ENCODE measurements at regions not wholly inside any gene's neighbourhood (a gene's known extent, or its start where the extent isn't known, plus 50 kb on each side); places are given as distances from the start of the nearest gene placed in this dataset.

DNA sequence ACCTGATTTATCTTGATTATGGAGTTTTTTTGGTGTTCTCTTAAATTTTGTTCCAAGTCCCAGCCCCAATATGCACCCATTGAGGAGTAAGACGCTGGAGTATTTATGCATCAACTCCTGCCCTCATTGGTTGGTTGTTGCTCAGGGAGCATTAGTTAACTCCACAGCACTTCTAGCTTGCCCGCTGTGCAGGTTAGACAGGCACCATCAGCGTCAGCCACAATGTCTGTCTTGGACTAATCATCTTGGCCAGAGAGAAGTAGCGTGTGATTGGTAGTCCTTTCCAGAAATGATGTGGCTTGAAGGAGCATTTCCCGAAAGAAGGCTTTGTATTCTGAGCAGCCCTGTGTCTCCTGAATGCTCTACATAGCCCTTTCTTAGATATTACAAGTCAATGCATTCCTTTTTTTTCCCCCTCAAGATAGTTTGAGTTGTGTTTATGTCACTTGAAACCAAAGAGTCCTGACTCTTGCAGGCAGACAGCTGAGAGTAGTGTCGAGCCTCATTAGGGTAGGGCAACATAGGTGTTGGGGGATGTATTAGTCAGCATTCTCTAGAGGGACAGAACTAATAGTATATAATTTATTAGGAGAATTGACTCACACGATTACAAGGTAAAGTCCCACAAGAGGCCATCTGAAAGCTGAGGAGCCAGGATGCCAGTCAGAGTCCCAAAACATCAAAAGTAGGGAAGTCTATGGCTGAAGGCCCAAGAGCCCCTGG is 94.6 kb upstream of the RCN1 start:
- no peak overlapping the region for H3K27ac ChIP-seq (ENCODE audit: low read depth, low read length)
- Mint-ChIP-seq H3K27me3 (peaks cover 3 to 19% of the 10 kb centered on the region in 2 donors), H3K36me3 (no peaks in the 10 kb centered on the region), H3K4me1 (peaks cover 19 to 24% (median 20%) of the 10 kb centered on the region in 3 donors), H3K4me3 (peak overlapping the region in 3 of 7 donors; percentile 78 to 84 (median 83)), H3K27ac (peak overlapping the region in 5 of 8 donors; percentile 16 to 94 (median 77)), H3K9me3 (no peaks in the 10 kb centered on the region)
- H3K4me3 ChIP-seq (ENCODE audit: low read length) = no peak overlapping the region
- no peaks in the 10 kb centered on the region for H3K36me3 ChIP-seq (ENCODE audit: insufficient read depth, low read length)
- CTCF ChIA-PET = no interaction called here
- H3K27me3 ChIP-seq (ENCODE audit: insufficient read depth, low read length, poor library complexity, severe bottlenecking) = no peaks in the 10 kb centered on the region
- peaks cover 14% of the 10 kb centered on the region for H3K4me1 ChIP-seq (ENCODE audit: insufficient read depth, low read length)
- no peaks in the 10 kb centered on the region for H3K9me3 ChIP-seq (ENCODE audit: low read length)
- POLR2A ChIA-PET = no interaction called here
- no peak for DNase-seq

DNA sequence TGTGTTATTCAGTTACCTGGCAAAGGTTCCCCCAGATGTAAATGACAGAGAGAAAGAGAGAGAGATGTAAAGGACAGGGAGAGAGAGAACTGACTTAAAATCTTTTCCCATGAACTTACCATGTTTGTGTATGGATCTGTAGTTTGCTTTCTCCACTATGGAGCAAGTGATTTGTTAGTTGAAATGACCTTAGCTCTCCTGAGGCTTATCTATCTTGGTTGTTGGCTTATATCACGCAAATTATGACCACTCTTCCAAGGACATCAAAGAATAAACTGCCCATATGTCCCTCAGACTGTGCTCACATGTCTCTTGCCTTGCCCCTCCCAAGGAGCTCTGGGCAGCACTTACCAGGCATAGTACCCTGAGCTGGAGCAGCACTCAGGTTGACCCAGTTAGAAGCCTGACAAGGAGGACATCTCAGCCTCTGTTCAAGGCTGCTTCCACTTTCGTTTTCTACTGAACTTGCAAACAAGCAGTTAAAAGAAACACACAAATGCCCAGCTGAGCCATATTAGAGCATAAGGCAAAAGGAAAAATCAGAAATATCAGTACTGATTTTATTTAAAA is 95.3 kb upstream of the RCN1 start:
- Histone ChIP-seq H3K36me3 (ENCODE audit: insufficient read depth, low read length) (no peaks in the 10 kb centered on the region), H3K27me3 (ENCODE audit: insufficient read depth, low read length, poor library complexity, severe bottlenecking) (no peaks in the 10 kb centered on the region), H3K4me3 (ENCODE audit: low read length) (peak overlapping the region; percentile 28), H3K9me3 (ENCODE audit: low read length) (no peaks in the 10 kb centered on the region), H3K4me1 (ENCODE audit: insufficient read depth, low read length) (peaks cover 14% of the 10 kb centered on the region), H3K27ac (ENCODE audit: low read depth, low read length) (no peak overlapping the region)
- H3K27me3 Mint-ChIP-seq = peaks cover 3 to 18% of the 10 kb centered on the region in 2 donors
- ChIA-PET CTCF (no interaction called here), POLR2A (no interaction called here)
- peak in 1 of 5 donors; percentile 12 for DNase-seq
- H3K36me3 Mint-ChIP-seq = no peaks in the 10 kb centered on the region
- H3K4me1 Mint-ChIP-seq = peaks cover 19 to 24% (median 20%) of the 10 kb centered on the region in 3 donors
- H3K4me3 Mint-ChIP-seq = peak overlapping the region; percentile 11 to 84 (median 78)
- no peaks in the 10 kb centered on the region for H3K9me3 Mint-ChIP-seq
- H3K27ac Mint-ChIP-seq = peak overlapping the region in 7 of 8 donors; percentile 54 to 94 (median 87)

DNA sequence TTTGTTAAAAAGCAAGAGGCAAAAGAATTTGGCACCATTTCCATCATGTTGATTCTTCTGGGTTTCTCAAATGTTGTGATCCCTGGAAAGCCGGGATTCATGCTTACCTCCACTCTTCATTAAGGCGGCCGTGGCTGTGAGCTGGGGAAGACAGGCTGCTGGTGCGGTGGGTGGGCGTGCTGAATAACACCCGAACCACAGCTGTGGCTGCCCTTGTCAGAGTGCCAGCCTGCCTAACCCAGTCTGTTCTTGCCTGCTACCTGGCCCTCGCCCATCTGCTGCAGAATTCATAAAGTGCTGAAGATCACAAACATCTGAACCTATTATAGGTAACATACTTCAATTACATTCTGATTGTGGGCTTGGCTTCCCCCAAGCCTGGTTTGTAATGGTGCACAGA is 95.8 kb upstream of the RCN1 start:
- Mint-ChIP-seq H3K27me3 (peaks cover 3 to 21% of the 10 kb centered on the region in 2 donors), H3K9me3 (no peaks in the 10 kb centered on the region), H3K27ac (peak overlapping the region in 7 of 8 donors; percentile 25 to 94 (median 83)), H3K4me1 (peaks cover 19 to 24% (median 20%) of the 10 kb centered on the region in 3 donors), H3K4me3 (peak overlapping the region in 6 of 7 donors; percentile 59 to 84 (median 80)), H3K36me3 (no peaks in the 10 kb centered on the region)
- no peak for DNase-seq
- ChIA-PET POLR2A (no interaction called here), CTCF (interaction anchor here (1.1 kb wide), 1 partner anchor 12 kb away, joined by 3 read pairs; no protein-coding TSS in a partner anchor)
- Histone ChIP-seq H3K27ac (ENCODE audit: low read depth, low read length) (no peak overlapping the region), H3K4me3 (ENCODE audit: low read length) (no peak overlapping the region), H3K36me3 (ENCODE audit: insufficient read depth, low read length) (no peaks in the 10 kb centered on the region), H3K9me3 (ENCODE audit: low read length) (no peaks in the 10 kb centered on the region), H3K27me3 (ENCODE audit: insufficient read depth, low read length, poor library complexity, severe bottlenecking) (no peaks in the 10 kb centered on the region), H3K4me1 (ENCODE audit: insufficient read depth, low read length) (peaks cover 14% of the 10 kb centered on the region)

DNA sequence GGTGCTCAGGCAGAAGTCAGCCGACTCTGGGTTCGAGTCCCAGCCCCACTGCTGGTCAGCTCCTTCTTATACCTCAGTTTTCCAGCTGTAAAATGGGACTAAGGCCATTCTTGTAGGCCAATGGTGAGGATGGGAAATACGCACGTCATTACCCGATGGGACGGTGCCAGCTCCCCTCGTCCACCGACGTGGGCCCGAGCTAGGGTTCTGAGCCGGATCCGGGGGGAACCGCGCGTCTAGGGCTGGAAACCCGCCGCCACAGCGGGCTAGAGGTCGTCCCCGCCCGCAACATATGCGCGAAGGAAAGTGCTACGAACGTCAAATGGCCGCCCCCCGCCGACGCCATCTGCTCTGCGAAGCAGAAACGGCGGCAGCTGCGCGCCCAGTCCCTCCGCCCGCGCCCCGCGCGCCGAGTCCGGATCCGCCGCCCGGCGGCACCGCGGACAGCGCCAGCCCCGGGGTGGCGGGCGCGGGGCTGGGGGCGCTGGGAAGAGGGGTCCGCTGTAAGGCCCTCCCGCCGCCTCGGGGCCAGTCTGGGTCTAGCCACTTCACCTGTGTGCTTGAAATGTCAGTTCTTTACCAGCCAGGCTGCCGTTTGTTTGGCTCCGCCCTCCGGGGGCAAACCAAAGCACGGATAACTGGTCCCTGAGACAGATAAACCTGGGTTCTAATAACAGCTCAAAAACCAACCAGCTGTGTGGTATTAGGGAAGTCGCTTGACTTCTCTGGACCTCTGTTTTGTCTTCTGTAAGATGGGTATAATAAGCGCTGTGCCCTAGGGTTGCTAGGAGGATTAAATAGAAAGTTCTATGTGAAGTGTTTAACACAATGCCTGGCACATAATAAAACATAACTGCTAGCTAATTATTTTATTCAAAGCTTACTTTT is 103.5 kb upstream of the RCN1 start:
- Mint-ChIP-seq H3K36me3 (peaks cover 0 to under 1% (median 0%) of the 10 kb centered on the region in 3 donors), H3K4me3 (peak overlapping the region in 3 of 7 donors; percentile 6 to 29 (median 25)), H3K4me1 (peaks cover 0 to 5% (median 3%) of the 10 kb centered on the region in 3 donors), H3K9me3 (no peaks in the 10 kb centered on the region), H3K27ac (no peak overlapping the region), H3K27me3 (peaks cover 26 to 53% of the 10 kb centered on the region in 2 donors)
- Histone ChIP-seq H3K27ac (ENCODE audit: low read depth, low read length) (no peak overlapping the region), H3K4me1 (ENCODE audit: insufficient read depth, low read length) (no peaks in the 10 kb centered on the region), H3K27me3 (ENCODE audit: insufficient read depth, low read length, poor library complexity, severe bottlenecking) (peaks cover 15% of the 10 kb centered on the region), H3K36me3 (ENCODE audit: insufficient read depth, low read length) (no peaks in the 10 kb centered on the region), H3K9me3 (ENCODE audit: low read length) (no peaks in the 10 kb centered on the region), H3K4me3 (ENCODE audit: low read length) (no peak overlapping the region)
- CTCF ChIA-PET = no interaction called here
- POLR2A ChIA-PET = no interaction called here
- no peak for DNase-seq

DNA sequence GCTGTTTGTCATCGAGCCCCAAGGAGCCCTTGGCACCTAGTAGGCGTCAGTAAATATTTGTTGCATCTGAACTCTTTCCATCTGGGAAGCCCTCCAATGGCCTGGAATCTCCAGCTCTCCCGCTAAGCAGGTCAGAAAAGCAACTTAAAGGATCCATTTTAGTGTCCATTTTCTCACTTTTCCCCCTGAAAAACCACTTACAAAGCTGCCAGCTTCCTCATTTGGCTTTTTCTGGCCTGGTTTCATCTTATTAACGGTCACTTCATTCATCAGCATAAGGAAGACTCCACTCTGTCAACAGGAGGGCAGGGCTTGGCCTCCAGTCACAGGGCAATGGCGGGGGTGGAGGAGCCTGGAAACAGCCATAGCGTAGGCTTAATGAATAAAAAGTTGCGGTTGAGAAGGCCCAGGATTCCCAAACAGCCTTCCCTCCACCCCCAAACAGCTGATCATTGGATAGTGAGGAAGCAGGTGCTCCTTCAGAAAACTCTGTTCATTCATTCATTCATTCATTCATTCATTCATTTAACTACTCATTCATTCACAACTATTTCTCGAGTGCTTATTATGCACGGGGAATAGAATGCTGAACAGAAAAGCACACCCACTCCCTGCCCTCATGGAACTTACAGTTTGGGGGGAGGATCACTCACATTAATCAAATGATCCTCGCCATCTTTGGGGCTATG is 104.5 kb upstream of the RCN1 start:
- H3K4me1 ChIP-seq (ENCODE audit: insufficient read depth, low read length) = no peaks in the 10 kb centered on the region
- H3K9me3 ChIP-seq (ENCODE audit: low read length) = no peaks in the 10 kb centered on the region
- ChIA-PET CTCF (interaction anchor here (0.8 kb wide), 1 partner anchor 9 kb away, joined by 3 read pairs; no protein-coding TSS in a partner anchor), POLR2A (no interaction called here)
- peaks cover 28 to 57% of the 10 kb centered on the region in 2 donors for H3K27me3 Mint-ChIP-seq
- H3K36me3 Mint-ChIP-seq = peaks cover 0 to 1% (median 0%) of the 10 kb centered on the region in 3 donors
- DNase-seq = no peak
- H3K4me3 Mint-ChIP-seq = peak overlapping the region in 1 of 7 donors; percentile 33
- H3K27ac ChIP-seq (ENCODE audit: low read depth, low read length) = no peak overlapping the region
- H3K4me1 Mint-ChIP-seq = peaks cover 0 to 5% (median 3%) of the 10 kb centered on the region in 3 donors
- peaks cover 0 to 3% (median 0%) of the 10 kb centered on the region in 5 donors for H3K9me3 Mint-ChIP-seq
- peaks cover 15% of the 10 kb centered on the region for H3K27me3 ChIP-seq (ENCODE audit: insufficient read depth, low read length, poor library complexity, severe bottlenecking)
- H3K36me3 ChIP-seq (ENCODE audit: insufficient read depth, low read length) = no peaks in the 10 kb centered on the region
- H3K4me3 ChIP-seq (ENCODE audit: low read length) = no peak overlapping the region
- H3K27ac Mint-ChIP-seq = no peak overlapping the region

DNA sequence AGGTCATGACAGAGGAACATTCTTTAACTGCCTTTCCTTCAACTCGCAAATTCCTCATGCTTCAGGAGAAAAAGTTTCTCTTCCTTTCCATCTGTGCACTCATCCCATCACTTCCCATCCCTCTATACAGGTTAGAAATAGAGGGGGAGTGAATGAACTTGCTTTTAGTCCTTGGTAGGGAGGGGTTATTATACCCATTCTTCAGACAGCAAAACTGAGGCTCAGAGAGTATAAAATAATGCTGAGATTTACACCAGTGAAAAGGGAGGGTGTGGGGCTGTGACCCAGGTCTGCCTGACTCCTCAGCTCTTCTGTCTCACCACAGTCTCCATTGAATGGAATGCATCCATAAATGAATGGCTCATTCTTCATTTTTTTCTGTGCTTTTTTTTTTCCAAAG is 109.4 kb upstream of the RCN1 start:
- H3K9me3 ChIP-seq (ENCODE audit: low read length) = no peaks in the 10 kb centered on the region
- POLR2A ChIA-PET = no interaction called here
- no peaks in the 10 kb centered on the region for H3K36me3 ChIP-seq (ENCODE audit: insufficient read depth, low read length)
- CTCF ChIA-PET = no interaction called here
- H3K4me3 ChIP-seq (ENCODE audit: low read length) = no peak overlapping the region
- H3K4me1 Mint-ChIP-seq = no peaks in the 10 kb centered on the region
- peaks cover 35 to 51% of the 10 kb centered on the region in 2 donors for H3K27me3 Mint-ChIP-seq
- H3K4me3 Mint-ChIP-seq = no peak overlapping the region
- H3K27ac Mint-ChIP-seq = no peak overlapping the region
- H3K27me3 ChIP-seq (ENCODE audit: insufficient read depth, low read length, poor library complexity, severe bottlenecking) = peaks cover 7% of the 10 kb centered on the region
- peaks cover 2 to 5% (median 4%) of the 10 kb centered on the region in 5 donors for H3K9me3 Mint-ChIP-seq
- peaks cover 0 to 6% (median 3%) of the 10 kb centered on the region in 3 donors for H3K36me3 Mint-ChIP-seq
- no peaks in the 10 kb centered on the region for H3K4me1 ChIP-seq (ENCODE audit: insufficient read depth, low read length)
- no peak overlapping the region for H3K27ac ChIP-seq (ENCODE audit: low read depth, low read length)
- no peak for DNase-seq

DNA sequence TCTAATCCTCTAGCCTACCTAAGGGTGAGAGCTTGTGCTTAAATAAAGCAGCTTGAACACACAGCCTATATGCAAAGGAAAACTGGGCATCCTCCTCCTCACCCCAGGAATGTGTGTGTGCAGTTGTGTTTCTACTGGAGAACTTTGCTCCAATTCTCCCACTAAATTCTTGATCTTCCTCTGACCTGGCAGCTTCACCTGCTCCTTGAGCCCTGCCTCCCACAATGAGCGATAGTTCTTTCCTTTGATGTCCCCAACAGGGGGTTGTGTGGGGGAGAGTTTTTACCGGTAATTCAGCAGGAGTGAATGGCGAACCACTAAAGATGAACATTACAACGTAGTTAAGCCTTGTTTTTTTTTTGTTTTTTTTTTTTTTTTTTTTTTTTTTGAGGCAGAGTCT is 113.5 kb upstream of the RCN1 start:
- Mint-ChIP-seq H3K27ac (no peak overlapping the region), H3K9me3 (peaks cover 2 to 5% (median 4%) of the 10 kb centered on the region in 5 donors), H3K4me3 (no peak overlapping the region), H3K27me3 (peaks cover 22 to 62% of the 10 kb centered on the region in 2 donors), H3K4me1 (no peaks in the 10 kb centered on the region), H3K36me3 (peaks cover 0 to 6% (median 3%) of the 10 kb centered on the region in 3 donors)
- Histone ChIP-seq H3K4me3 (ENCODE audit: low read length) (no peak overlapping the region), H3K4me1 (ENCODE audit: insufficient read depth, low read length) (no peaks in the 10 kb centered on the region), H3K9me3 (ENCODE audit: low read length) (no peaks in the 10 kb centered on the region), H3K27me3 (ENCODE audit: insufficient read depth, low read length, poor library complexity, severe bottlenecking) (peaks cover 2% of the 10 kb centered on the region), H3K36me3 (ENCODE audit: insufficient read depth, low read length) (no peaks in the 10 kb centered on the region), H3K27ac (ENCODE audit: low read depth, low read length) (no peak overlapping the region)
- CTCF ChIA-PET = interaction anchor here (1.4 kb wide), 1 partner anchor 8 kb away, joined by 3 read pairs; no protein-coding TSS in a partner anchor
- POLR2A ChIA-PET = no interaction called here
- DNase-seq = no peak
